Activated CD4-positive, alpha-beta T cell treated with anti-CD3 and anti-CD28 coated beads for 36 hours (primary cell): ENCODE measurements at regions not wholly inside any gene's neighbourhood (a gene's known extent, or its start where the extent isn't known, plus 50 kb on each side); places are given as distances from the start of the nearest gene placed in this dataset.

Source experiments
- ATAC-seq: fragments of 200-7000 bp; cut with Tn5 transposase; one replicate; pipeline ENCODE4 v1.10.0; 2021; ENCODE audit warnings: mild to moderate bottlenecking, moderate library complexity
- CTCF ChIA-PET: fragments of 350-600 bp; sonication (Branson Sonifier 250); formaldehyde crosslinking; loops from one replicate; lab custom pipeline; 2021; ENCODE audit warnings: antibody characterized with exemption; lab: Charles Lee
- POLR2A ChIA-PET: fragments of 350-600 bp; sonication (Branson Sonifier 250); formaldehyde crosslinking; loops from one replicate; lab custom pipeline; 2021; ENCODE audit warnings: antibody characterized with exemption, inconsistent platforms; lab: Charles Lee
- DNase-seq: peaks from one replicate; pipeline ENCODE4 v3.0.0-alpha.2; 2020
- H3K27ac Mint-ChIP-seq: one replicate; pipeline ENCODE4 v1.8.0; 2021; ENCODE audit warnings: mixed read lengths
- H3K27me3 Mint-ChIP-seq: one replicate; pipeline ENCODE4 v1.8.0; 2021; ENCODE audit warnings: mixed read lengths
- H3K36me3 Mint-ChIP-seq: one replicate; pipeline ENCODE4 v1.8.0; 2021; ENCODE audit warnings: low read depth, mixed read lengths
- H3K4me1 Mint-ChIP-seq: one replicate; pipeline ENCODE4 v1.8.0; 2021; ENCODE audit warnings: mixed read lengths
- H3K4me3 Mint-ChIP-seq: one replicate; pipeline ENCODE4 v1.8.0; 2021; ENCODE audit warnings: mild to moderate bottlenecking, moderate library complexity, mixed read lengths
- H3K9me3 Mint-ChIP-seq: one replicate; pipeline ENCODE4 v1.8.0; 2021; ENCODE audit warnings: low read depth, mixed read lengths
- intact Hi-C, 2 experiments: fragments of 100-400 bp; cut with DNase I in 1 of 2; cut with micrococcal nuclease in 1 of 2; formaldehyde crosslinking; loops; one replicate each; pipeline versions ENCODE4 v1.14.2 to v1.15.1; 2022 to 2024; cut with DNase I, micrococcal nuclease

- Mint-ChIP-seq H3K27ac (no peak overlapping the region), H3K9me3 (peaks cover 13% of the 10 kb centered on the region), H3K4me1 (no peaks in the 10 kb centered on the region), H3K36me3 (peaks cover 4% of the 10 kb centered on the region), H3K27me3 (peaks cover 9% of the 10 kb centered on the region), H3K4me3 (no peak overlapping the region)
- ATAC-seq (no peak), DNase-seq (no peak)
- intact Hi-C loops: no loop called here
- ChIA-PET POLR2A (no interaction called here), CTCF (no interaction called here)
These were observed 119.9 kb downstream of the TFCP2L1 start for GRCh38 chr2:121165038-121165542.
